IMR-90 (cell line): ENCODE measurements at regions not wholly inside any gene's neighbourhood (a gene's known extent, or its start where the extent isn't known, plus 50 kb on each side); places are given as distances from the start of the nearest gene placed in this dataset.

Experiments used
- ATAC-seq: fragments of 200-7000 bp; cut with Tn5 transposase; 2 replicates; pipeline ENCODE4 v1.9.1; 2020; ENCODE audit warnings: low read depth, mild to moderate bottlenecking, moderate library complexity
- BruUV-seq: library from RNA; stranded (reverse); fragments of 400-500 nt; replicated peaks from 2 replicates; lab custom pipeline; 2021; lab: Mats Ljungman, UMichigan
- CTCF ChIA-PET: fragments of 300-600 bp; formaldehyde crosslinking; extraction: SDS; loops from one replicate; lab custom pipeline; 2021; ENCODE audit warnings: antibody characterized with exemption; lab: Yijun Ruan, JAX
- POLR2A ChIA-PET: fragments of 300-600 bp; sonication (Branson Sonifier 250); formaldehyde crosslinking; loops from one replicate; lab custom pipeline; 2022; ENCODE audit warnings: antibody characterized with exemption; ENCODE audit not compliant: unreplicated experiment; lab: Charles Lee
- DNase-seq: peaks from one replicate; pipeline ENCODE4 v3.0.0; 2013
- H2AFZ ChIP-seq: replicated peaks from 2 replicates; pipeline ENCODE3; 2013; ENCODE audit warnings: low read length, mild to moderate bottlenecking; ENCODE audit not compliant: poor library complexity
- H2AK5ac ChIP-seq: 2 replicates; pipeline ENCODE4 v1.6.1; 2013; ENCODE audit warnings: low read depth, low read length, inconsistent platforms
- H2AK9ac ChIP-seq: replicated peaks from 2 replicates; pipeline ENCODE3; 2013; ENCODE audit warnings: mild to moderate bottlenecking, low read depth, low read length, moderate library complexity; ENCODE audit not compliant: poor library complexity
- H2BK120ac ChIP-seq: 2 replicates; pipeline ENCODE4 v1.6.1; 2013; ENCODE audit warnings: low read depth, low read length, inconsistent platforms
- H2BK15ac ChIP-seq: 3 replicates; pipeline ENCODE4 v1.6.1; 2013; ENCODE audit warnings: low read depth, low read length, inconsistent platforms
- H2BK20ac ChIP-seq: 2 replicates; pipeline ENCODE4 v1.6.1; 2013; ENCODE audit warnings: low read depth, mild to moderate bottlenecking, inconsistent platforms, low read length, moderate library complexity
- H2BK5ac ChIP-seq: 2 replicates; pipeline ENCODE4 v1.6.1; 2013; ENCODE audit warnings: mild to moderate bottlenecking, low read depth, low read length, inconsistent platforms; ENCODE audit not compliant: poor library complexity, severe bottlenecking
- H3K14ac ChIP-seq: replicated peaks from 2 replicates; pipeline ENCODE4 v1.6.1; 2013; ENCODE audit warnings: low read depth, low read length, inconsistent platforms
- H3K18ac ChIP-seq: 2 replicates; pipeline ENCODE4 v1.6.1; 2013; ENCODE audit warnings: low read depth, low read length, control low read depth
- H3K23ac ChIP-seq: 2 replicates; pipeline ENCODE4 v1.6.1; 2013; ENCODE audit warnings: low read depth, low read length, inconsistent platforms
- H3K27ac ChIP-seq: 2 replicates; pipeline ENCODE4 v1.5.1; 2013; ENCODE audit warnings: mild to moderate bottlenecking, control low read depth, low read length; ENCODE audit not compliant: insufficient read depth
- H3K27me3 ChIP-seq: 2 replicates; pipeline ENCODE4 v1.6.1; 2013; ENCODE audit warnings: low read length; ENCODE audit not compliant: control insufficient read depth, insufficient read depth
- H3K36me3 ChIP-seq: 2 replicates; pipeline ENCODE4 v1.6.1; 2013; ENCODE audit warnings: low read length, mixed read lengths; ENCODE audit not compliant: control insufficient read depth, insufficient read depth
- H3K4ac ChIP-seq: 2 replicates; pipeline ENCODE4 v1.6.1; 2013; ENCODE audit warnings: low read depth, low read length, inconsistent platforms
- H3K4me1 ChIP-seq: 2 replicates; pipeline ENCODE4 v1.6.1; 2013; ENCODE audit warnings: low read length, mixed read lengths; ENCODE audit not compliant: control insufficient read depth, insufficient read depth
- H3K4me2 ChIP-seq: 2 replicates; pipeline ENCODE4 v1.6.1; 2013; ENCODE audit warnings: low read depth, mild to moderate bottlenecking, control low read depth, low read length, moderate library complexity
- H3K4me3 ChIP-seq: 2 replicates; pipeline ENCODE4 v1.5.1; 2013; ENCODE audit warnings: low read depth, mild to moderate bottlenecking, control low read depth, low read length, moderate library complexity; ENCODE audit not compliant: insufficient read depth
- H3K56ac ChIP-seq: 2 replicates; pipeline ENCODE4 v1.6.1; 2013; ENCODE audit warnings: low read length, inconsistent platforms; ENCODE audit not compliant: insufficient read depth; ENCODE audit errors: extremely low read depth
- H3K79me1 ChIP-seq, 2 experiments: 2 replicates each; pipeline ENCODE4 v1.6.1; 2013; ENCODE audit warnings: low read length in 2 of 2, inconsistent platforms in 1 of 2, low read depth in 1 of 2
- H3K9ac ChIP-seq: 2 replicates; pipeline ENCODE4 v1.6.1; 2013; ENCODE audit warnings: low read depth, low read length, control low read depth
- H3K9me1 ChIP-seq: 2 replicates; pipeline ENCODE4 v1.6.1; 2013; ENCODE audit warnings: low read length, inconsistent platforms; ENCODE audit not compliant: insufficient read depth
- H3K9me3 ChIP-seq: 2 replicates; pipeline ENCODE4 v1.6.1; 2013; ENCODE audit warnings: low read length; ENCODE audit not compliant: control insufficient read depth, insufficient read depth
- H4K20me1 ChIP-seq: 2 replicates; pipeline ENCODE4 v1.6.1; 2013; ENCODE audit warnings: low read length, inconsistent platforms; ENCODE audit not compliant: insufficient read depth
- H4K5ac ChIP-seq: 2 replicates; pipeline ENCODE4 v1.6.1; 2013; ENCODE audit warnings: mild to moderate bottlenecking, low read depth, low read length, control low read depth
- H4K8ac ChIP-seq, 2 experiments: 2 replicates each; pipeline ENCODE4 v1.6.1; 2013; ENCODE audit warnings: low read depth in 2 of 2, low read length in 2 of 2, control low read depth in 1 of 2, inconsistent platforms in 1 of 2
- H4K91ac ChIP-seq: 2 replicates; pipeline ENCODE4 v1.6.1; 2013; ENCODE audit warnings: low read depth, low read length, inconsistent platforms; ENCODE audit not compliant: insufficient read depth
- BHLHE40 ChIP-seq: fragments of 150-350 bp; IDR thresholded peaks from 2 replicates; pipeline ENCODE4 v1.6.1; 2016; ENCODE audit warnings: mild to moderate bottlenecking, low read depth, low read length
- CEBPB ChIP-seq: IDR thresholded peaks from 2 replicates; pipeline ENCODE4 v1.6.1; 2012; ENCODE audit warnings: low read depth, low read length, improper control_type of control experiment
- CTCF ChIP-seq: conservative IDR thresholded peaks from 2 replicates; pipeline ENCODE4 v1.5.1; 2012; ENCODE audit warnings: mild to moderate bottlenecking, low read depth, low read length, improper control_type of control experiment
- MAFK ChIP-seq: IDR thresholded peaks from 2 replicates; pipeline ENCODE4 v1.6.1; 2012; ENCODE audit warnings: low read depth, low read length, improper control_type of control experiment
- NFE2L2 ChIP-seq: fragments of 150-350 bp; IDR thresholded peaks from 2 replicates; pipeline ENCODE4 v1.6.1; 2016; ENCODE audit warnings: low read depth, mild to moderate bottlenecking, low read length
- RAD21 ChIP-seq: IDR thresholded peaks from 2 replicates; pipeline ENCODE4 v1.6.1; 2012; ENCODE audit warnings: low read length, improper control_type of control experiment
- RCOR1 ChIP-seq: IDR thresholded peaks from 2 replicates; pipeline ENCODE4 v1.6.1; 2012; ENCODE audit warnings: mild to moderate bottlenecking, low read length, improper control_type of control experiment; ENCODE audit not compliant: insufficient replicate concordance
- RFX5 ChIP-seq: IDR thresholded peaks from 2 replicates; pipeline ENCODE4 v1.8.0; 2012; ENCODE audit warnings: low read depth, mild to moderate bottlenecking, low read length, moderate library complexity
- SMC3 ChIP-seq: fragments of 150-350 bp; IDR thresholded peaks from 2 replicates; pipeline ENCODE4 v1.6.1; 2016; ENCODE audit warnings: low read depth, mild to moderate bottlenecking, antibody characterized with exemption, low read length, moderate library complexity
- USF2 ChIP-seq: fragments of 150-350 bp; IDR thresholded peaks from 2 replicates; pipeline ENCODE4 v1.6.1; 2017; ENCODE audit warnings: mild to moderate bottlenecking, antibody characterized with exemption, low read length, low read depth
- WGBS, 2 experiments: methylation state at CpG; one replicate each; pipeline versions ENCODE4 v1.1.5 to v1.1.7; 2013; ENCODE audit warnings: missing lambda C conversion rate in 2 of 2; ENCODE audit not compliant: insufficient read length in 1 of 2; ENCODE audit errors: extremely low coverage in 2 of 2; 5-methylcytosine and 5-hydroxymethylcytosine counted together
- dilution Hi-C: fragments of 300-500 bp; cut with HindIII; formaldehyde crosslinking; loops from one replicate; pipeline ENCODE4 v1.14.3; 2018; ENCODE audit warnings: low sequenced_read_pairs; ENCODE audit not compliant: unreplicated experiment
- in situ Hi-C: fragments of 300-500 bp; cut with MboI; formaldehyde crosslinking; loops from 3 replicates; pipeline ENCODE4 v1.14.3; 2019; ENCODE audit warnings: low sequenced_read_pairs, inconsistent platforms, mixed read lengths
- intact Hi-C: fragments of 100-400 bp; cut with micrococcal nuclease; formaldehyde crosslinking; loops from 2 replicates; pipeline ENCODE4 v1.10.0; 2022

- TF ChIP-seq USF2: no peak
Observed at GRCh38 chr17:77442976-77443747, 302.4 kb downstream of the SEC14L1 start (continued).

- Histone ChIP-seq H3K27ac (peak overlapping the region; percentile 51; the same call in 1 of the 2 replicates), H3K79me1 (peaks cover 21 to 90% of the 10 kb centered on the region in 2 experiments), H3K14ac (peak overlapping the region; percentile 38; the same call in 1 of the 2 replicates), H4K8ac (peak overlapping the region in 1 of 2 experiments; percentile 14; a peak in 1 of 4 replicates), H3K4me2 (no peak overlapping the region), H2AFZ (no peak overlapping the region), H4K5ac (no peak overlapping the region; the same call in 1 of the 2 replicates), H4K20me1 (peaks cover 94% of the 10 kb centered on the region), H3K23ac (no peak overlapping the region), H2BK15ac (no peak overlapping the region), H3K4ac (peak overlapping the region; percentile 92), H3K36me3 (peaks cover 5% of the 10 kb centered on the region), H3K9me1 (peaks cover 39% of the 10 kb centered on the region), H2AK9ac (no peak overlapping the region), H4K91ac (no peak overlapping the region), H3K27me3 (no peaks in the 10 kb centered on the region), H3K4me3 (no peak overlapping the region), H2AK5ac (peak overlapping the region; percentile 21; the same call in 1 of the 2 replicates), H3K56ac (no peak overlapping the region), H2BK5ac (no peak overlapping the region), H2BK20ac (peak overlapping the region; percentile 1; the same call in 1 of the 2 replicates), H3K9me3 (no peaks in the 10 kb centered on the region), H3K18ac (no peak overlapping the region; the same call in 1 of the 2 replicates), H2BK120ac (no peak overlapping the region; the same call in 1 of the 2 replicates), H3K9ac (no peak overlapping the region), H3K4me1 (peaks cover 48% of the 10 kb centered on the region)
- intact Hi-C loops: no loop called here
- ATAC-seq (no peak), DNase-seq (no peak)
- no TSS peak for BruUV-seq
- ChIA-PET CTCF (interaction anchor here (0.6 to 0.7 kb wide), 2 partner anchors 131 to 607 kb away, joined by 3 read pairs; no protein-coding TSS in a partner anchor), POLR2A (no interaction called here)
- in situ Hi-C loops: no loop called here
- dilution Hi-C loops: no loop called here
- TF ChIP-seq NFE2L2 (no peak), RCOR1 (no peak), MAFK (no peak), CTCF (no peak), RFX5 (no peak), BHLHE40 (no peak), RAD21 (no peak), SMC3 (no peak), CEBPB (no peak), USF2 (no peak)
- 98% methylated on average over 5 of the region's 8 CpGs; no CpG with 5 or more reads in 1 of the 2 experiments for WGBS, 2 experiments
Observed at GRCh38 chr17:77443748-77444260, 303.0 kb downstream of the SEC14L1 start.
